GM12878 (cell line): ENCODE measurements at regions not wholly inside any gene's neighbourhood (a gene's known extent, or its start where the extent isn't known, plus 50 kb on each side); places are given as distances from the start of the nearest gene placed in this dataset.
"Not testable (repeated sequence)": the region's sequence is repeated elsewhere in the genome, so short reads cannot be mapped to it uniquely, and the experiment has no call there.

ENCODE experiments used
- ATAC-seq: fragments of 200-7000 bp; cut with Tn5 transposase; 3 replicates; pipeline ENCODE4 v1.9.1; 2020; ENCODE audit warnings: mild to moderate bottlenecking, moderate library complexity
- BruUV-seq: library from RNA; stranded (reverse); fragments of 400-500 nt; replicated peaks from 2 replicates; lab custom pipeline; 2021; lab: Mats Ljungman, UMichigan
- CTCF ChIA-PET: fragments of 300-600 bp; sonication (Branson Sonifier 250); formaldehyde crosslinking; extraction: SDS; loops from one replicate; lab custom pipeline; 2021; ENCODE audit warnings: inconsistent platforms; lab: Yijun Ruan, JAX
- POLR2A ChIA-PET: fragments of 350-600 bp; formaldehyde crosslinking; extraction: SDS; loops from one replicate; lab custom pipeline; 2021; ENCODE audit warnings: inconsistent platforms; lab: Charles Lee
- RAD21 ChIA-PET: fragments of 300-600 bp; sonication (Branson Sonifier 250); formaldehyde crosslinking; loops from one replicate; lab custom pipeline; 2023; ENCODE audit warnings: antibody characterized with exemption; ENCODE audit not compliant: unreplicated experiment; lab: Charles Lee
- SMC1A ChIA-PET: fragments of 300-600 bp; sonication (Branson Sonifier 250); formaldehyde crosslinking; loops from one replicate; lab custom pipeline; 2023; ENCODE audit not compliant: unreplicated experiment, uncharacterized antibody; lab: Charles Lee
- DNase-seq: peaks from one replicate; pipeline ENCODE4 v3.0.0-alpha.2; 2011; ENCODE audit warnings: low read depth, low spot score
- FAIRE-seq: peaks from 3 replicates; lab custom pipeline; 2011; peaks lifted over from hg19 to GRCh38; lab: Jason Lieb, UNC
- H2AFZ ChIP-seq: 2 replicates; pipeline ENCODE4 v1.6.0; 2011; ENCODE audit warnings: low read depth, low read length, control low read depth; ENCODE audit not compliant: control insufficient read depth
- H3K27ac ChIP-seq: 2 replicates; pipeline ENCODE4 v1.5.1; 2011; ENCODE audit warnings: control low read depth; ENCODE audit not compliant: control insufficient read depth, insufficient read depth
- H3K27me3 ChIP-seq, 2 experiments: replicated peaks in 1 of 2; 2 replicates each; pipeline versions ENCODE4 v1.6.0 to v1.6.1; 2011; ENCODE audit warnings: low read length in 1 of 2; ENCODE audit not compliant: control insufficient read depth in 2 of 2, insufficient read depth in 2 of 2
- H3K36me3 ChIP-seq, 2 experiments: 2 replicates each; pipeline ENCODE4 v1.5.1; 2011; ENCODE audit warnings: low read length in 1 of 2; ENCODE audit not compliant: control insufficient read depth in 2 of 2, insufficient read depth in 2 of 2
- H3K4me1 ChIP-seq: 2 replicates; pipeline ENCODE4 v1.6.1; 2011; ENCODE audit warnings: mild to moderate bottlenecking, low read length, moderate library complexity, mixed read lengths; ENCODE audit not compliant: control insufficient read depth, insufficient read depth
- H3K4me2 ChIP-seq: 2 replicates; pipeline ENCODE4 v1.6.0; 2011; ENCODE audit warnings: control low read depth; ENCODE audit not compliant: control insufficient read depth, insufficient read depth
- H3K4me3 ChIP-seq: fragments of 200-600 bp; sonication (generic); 2 replicates; pipeline ENCODE4 v1.5.1; 2016
- H3K79me2 ChIP-seq: 2 replicates; pipeline ENCODE4 v1.6.0; 2011; ENCODE audit warnings: low read length; ENCODE audit not compliant: control insufficient read depth, insufficient read depth
- H3K9ac ChIP-seq: 2 replicates; pipeline ENCODE4 v1.8.0; 2011; ENCODE audit warnings: low read length, control low read depth, mixed read lengths; ENCODE audit not compliant: control insufficient read depth, insufficient read depth
- H3K9me3 ChIP-seq: replicated peaks from 3 replicates; pipeline ENCODE4 v1.5.1; 2011; ENCODE audit warnings: mild to moderate bottlenecking, low read length; ENCODE audit not compliant: control insufficient read depth, insufficient read depth
- H4K20me1 ChIP-seq: 2 replicates; pipeline ENCODE4 v1.6.0; 2011; ENCODE audit not compliant: control insufficient read depth, insufficient read depth
- MYB ChIP-seq: fragments of 150-350 bp; IDR thresholded peaks from 2 replicates; pipeline ENCODE4 v1.6.1; 2014; ENCODE audit warnings: mild to moderate bottlenecking, low read depth, low read length, borderline replicate concordance
- ZNF384 ChIP-seq: IDR thresholded peaks from 2 replicates; pipeline ENCODE4 v1.6.1; 2012; ENCODE audit warnings: low read depth, mild to moderate bottlenecking, low read length, improper control_type of control experiment, borderline replicate concordance
- WGBS: methylation state at CpG from one replicate; pipeline ENCODE4 v1.1.6; 2016; ENCODE audit warnings: low lambda C conversion rate; ENCODE audit not compliant: insufficient replicate concordance, insufficient coverage; ENCODE audit errors: missing lambda C conversion rate; 5-methylcytosine and 5-hydroxymethylcytosine counted together
- in situ Hi-C: fragments of 300-500 bp; cut with MboI; formaldehyde crosslinking; loops from 9 replicates; pipeline ENCODE4 v1.14.3; 2018; ENCODE audit warnings: mixed read lengths
- intact Hi-C: fragments of 100-400 bp; cut with micrococcal nuclease; formaldehyde crosslinking; loops from one replicate; pipeline ENCODE4 v1.14.2; 2022; ENCODE audit not compliant: unreplicated experiment

DNA sequence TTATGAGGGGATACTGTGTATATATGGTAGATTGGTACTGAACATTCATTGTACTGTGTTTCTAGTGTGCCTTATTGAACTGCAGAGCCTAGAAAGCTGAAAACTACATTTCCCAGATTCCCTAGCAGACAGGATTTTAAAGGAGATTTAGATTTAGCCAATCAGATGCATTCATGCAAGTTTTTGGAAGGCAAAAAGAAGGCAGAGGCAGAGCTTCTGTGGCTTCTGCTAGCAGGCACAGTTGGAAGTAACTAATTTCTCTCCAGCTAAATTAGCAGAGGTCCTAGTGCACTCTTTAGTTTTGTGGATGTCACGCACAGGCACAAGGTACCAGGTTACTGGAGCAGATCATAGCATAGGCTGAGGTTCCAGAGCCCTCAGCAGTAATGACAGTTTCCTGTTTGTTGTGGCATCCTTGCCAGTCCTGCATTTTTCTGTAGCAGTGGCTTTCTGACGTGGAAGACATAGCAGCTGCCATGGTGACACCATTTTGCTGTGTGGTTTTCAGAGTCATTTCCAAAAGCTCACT, 83.7 kb upstream of the CCDC71L start:
- Histone ChIP-seq H3K4me3 (no peak overlapping the region), H2AFZ (no peak overlapping the region), H3K9me3 (no peaks in the 10 kb centered on the region), H3K79me2 (no peaks in the 10 kb centered on the region), H4K20me1 (no peaks in the 10 kb centered on the region), H3K9ac (no peak overlapping the region), H3K36me3 (no peaks in the 10 kb centered on the region), H3K27me3 (no peaks in the 10 kb centered on the region), H3K4me1 (no peaks in the 10 kb centered on the region), H3K4me2 (no peak overlapping the region), H3K27ac (no peak overlapping the region)
- no peak for TF ChIP-seq MYB
- TF ChIP-seq ZNF384, result no peak
- intact Hi-C loops (no loop called here), in situ Hi-C loops (no loop called here)
- WGBS, result 17% methylated on average over 2 of the region's 2 CpGs
- ATAC-seq (peak; percentile 42), FAIRE-seq (no peak), DNase-seq (no peak)
- POLR2A ChIA-PET, result interaction anchor here (0.6 kb wide), 2 partner anchors 202 to 408 kb away, joined by 3 read pairs; no protein-coding TSS in a partner anchor
- RAD21 ChIA-PET, result no interaction called here
- no TSS peak for BruUV-seq
- CTCF ChIA-PET, result interaction anchor here (0.7 to 1.0 kb wide), 3 partner anchors 8 to 125 kb away, joined by 3 to 4 read pairs (median 3); no protein-coding TSS in a partner anchor
- SMC1A ChIA-PET, result interaction anchor here (1.0 kb wide), 1 partner anchor 202 kb away, joined by 5 read pairs; no protein-coding TSS in a partner anchor

DNA sequence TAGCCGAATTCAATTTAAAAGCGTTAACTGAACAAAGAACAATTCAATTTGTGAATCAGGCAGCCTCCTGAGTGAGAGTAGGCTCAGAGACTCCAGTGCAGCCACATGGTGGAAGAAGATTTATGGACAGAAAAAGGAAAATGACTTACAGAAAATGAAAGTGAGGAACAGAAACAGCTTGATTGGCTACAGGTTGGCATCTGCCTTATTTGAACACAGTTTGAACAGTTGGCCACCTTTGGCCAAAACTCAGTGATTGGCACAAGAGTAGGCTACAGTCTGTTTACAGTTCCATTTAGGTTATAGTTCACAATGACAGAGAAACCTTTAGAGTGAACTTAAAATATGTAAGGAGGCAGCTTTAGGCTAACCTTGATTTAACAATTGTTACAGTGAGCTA, 86.3 kb upstream of the CCDC71L start:
- H3K27ac ChIP-seq, H3K4me3 ChIP-seq, FAIRE-seq, DNase-seq, BruUV-seq, H4K20me1 ChIP-seq, POLR2A ChIA-PET, H3K9ac ChIP-seq, in situ Hi-C loops, H3K4me2 ChIP-seq, H3K79me2 ChIP-seq, H3K27me3 ChIP-seq, H3K36me3 ChIP-seq, H2AFZ ChIP-seq, H3K4me1 ChIP-seq, ATAC-seq, H3K9me3 ChIP-seq, intact Hi-C loops: not testable (repeated sequence)
- ChIA-PET SMC1A (interaction anchor here (0.5 to 1.6 kb wide), 4 partner anchors 10 to 204 kb away, joined by 3 to 5 read pairs (median 4); no protein-coding TSS in a partner anchor), RAD21 (interaction anchor here (1.1 kb wide), 1 partner anchor 11 kb away, joined by 5 read pairs; no protein-coding TSS in a partner anchor), CTCF (interaction anchor here (0.7 to 1.9 kb wide), 3 partner anchors 11 to 193 kb away, joined by 3 to 10 read pairs (median 3); partner anchors contain the start of gene CCDC71L)
- WGBS, result 77% methylated on average over 2 of the region's 2 CpGs
